ENCODE measurements at regions not wholly inside any gene's neighbourhood (a gene's known extent, or its start where the extent isn't known, plus 50 kb on each side); places are given as distances from the start of the nearest gene placed in this dataset.

DNA sequence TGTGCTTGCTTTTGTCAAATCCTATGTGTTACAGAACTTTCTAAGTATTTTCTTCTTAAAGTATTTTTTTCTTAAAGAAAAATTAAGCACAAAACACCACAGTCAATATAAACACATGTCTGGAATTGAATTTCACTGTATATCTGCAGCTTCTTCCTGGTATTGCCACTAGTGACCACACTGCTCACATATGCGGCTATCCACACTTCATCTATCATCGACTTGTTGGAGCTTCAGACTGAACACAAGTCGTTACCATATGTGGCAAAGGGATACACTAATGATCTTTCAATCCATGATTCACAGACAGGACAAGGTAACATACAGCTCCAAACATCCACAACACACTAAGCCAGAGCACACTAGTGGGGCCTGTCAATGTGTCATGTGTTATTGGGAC is 498.4 kb upstream of the ARGLU1 start:
- TF ChIP-seq, protein P1, sequence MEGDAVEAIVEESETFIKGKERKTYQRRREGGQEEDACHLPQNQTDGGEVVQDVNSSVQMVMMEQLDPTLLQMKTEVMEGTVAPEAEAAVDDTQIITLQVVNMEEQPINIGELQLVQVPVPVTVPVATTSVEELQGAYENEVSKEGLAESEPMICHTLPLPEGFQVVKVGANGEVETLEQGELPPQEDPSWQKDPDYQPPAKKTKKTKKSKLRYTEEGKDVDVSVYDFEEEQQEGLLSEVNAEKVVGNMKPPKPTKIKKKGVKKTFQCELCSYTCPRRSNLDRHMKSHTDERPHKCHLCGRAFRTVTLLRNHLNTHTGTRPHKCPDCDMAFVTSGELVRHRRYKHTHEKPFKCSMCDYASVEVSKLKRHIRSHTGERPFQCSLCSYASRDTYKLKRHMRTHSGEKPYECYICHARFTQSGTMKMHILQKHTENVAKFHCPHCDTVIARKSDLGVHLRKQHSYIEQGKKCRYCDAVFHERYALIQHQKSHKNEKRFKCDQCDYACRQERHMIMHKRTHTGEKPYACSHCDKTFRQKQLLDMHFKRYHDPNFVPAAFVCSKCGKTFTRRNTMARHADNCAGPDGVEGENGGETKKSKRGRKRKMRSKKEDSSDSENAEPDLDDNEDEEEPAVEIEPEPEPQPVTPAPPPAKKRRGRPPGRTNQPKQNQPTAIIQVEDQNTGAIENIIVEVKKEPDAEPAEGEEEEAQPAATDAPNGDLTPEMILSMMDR (IDR thresholded peaks at IDR 0.05) = no peak
- TF ChIP-seq POLR2A (IDR thresholded peaks at IDR 0.05) = no peak

Data from breast epithelium (tissue), 3 donors.